ENCODE measurements at regions not wholly inside any gene's neighbourhood (a gene's known extent, or its start where the extent isn't known, plus 50 kb on each side); places are given as distances from the start of the nearest gene placed in this dataset.

- Histone ChIP-seq H4K20me1 (ENCODE audit: insufficient read depth, low read length) (no peaks in the 10 kb centered on the region), H2AFZ (ENCODE audit: low read length) (no peak overlapping the region), H3K9me3 (replicated peaks; ENCODE audit: insufficient read depth, low read length) (no peaks in the 10 kb centered on the region), H3K4me1 (ENCODE audit: low read length) (no peaks in the 10 kb centered on the region), H3K27me3 (replicated peaks; ENCODE audit: insufficient read depth, low read length) (no peaks in the 10 kb centered on the region), H3K4me3 (ENCODE audit: low read length) (no peak overlapping the region), H3F3A (ENCODE audit: insufficient read depth, low read length) (no peaks in the 10 kb centered on the region), H3K9me2 (replicated peaks; ENCODE audit: insufficient read depth, low read length) (no peaks in the 10 kb centered on the region), H3K27ac (ENCODE audit: low read length) (no peak overlapping the region), H3K36me3 (replicated peaks; ENCODE audit: insufficient read depth, low read length) (no peaks in the 10 kb centered on the region), H3K79me2 (ENCODE audit: low read length) (no peaks in the 10 kb centered on the region), H3K9ac (ENCODE audit: low read length) (no peak overlapping the region), H3K4me2 (ENCODE audit: low read depth, low read length) (no peak overlapping the region)
- TF ChIP-seq EZH2 (optimal IDR thresholded peaks at IDR 0.05; ENCODE audit: low read depth, low read length): no peak
- no peak for TF ChIP-seq EZH2phosphoT487 (IDR thresholded peaks at IDR 0.05; ENCODE audit: low read length)
- TF ChIP-seq, protein P1, sequence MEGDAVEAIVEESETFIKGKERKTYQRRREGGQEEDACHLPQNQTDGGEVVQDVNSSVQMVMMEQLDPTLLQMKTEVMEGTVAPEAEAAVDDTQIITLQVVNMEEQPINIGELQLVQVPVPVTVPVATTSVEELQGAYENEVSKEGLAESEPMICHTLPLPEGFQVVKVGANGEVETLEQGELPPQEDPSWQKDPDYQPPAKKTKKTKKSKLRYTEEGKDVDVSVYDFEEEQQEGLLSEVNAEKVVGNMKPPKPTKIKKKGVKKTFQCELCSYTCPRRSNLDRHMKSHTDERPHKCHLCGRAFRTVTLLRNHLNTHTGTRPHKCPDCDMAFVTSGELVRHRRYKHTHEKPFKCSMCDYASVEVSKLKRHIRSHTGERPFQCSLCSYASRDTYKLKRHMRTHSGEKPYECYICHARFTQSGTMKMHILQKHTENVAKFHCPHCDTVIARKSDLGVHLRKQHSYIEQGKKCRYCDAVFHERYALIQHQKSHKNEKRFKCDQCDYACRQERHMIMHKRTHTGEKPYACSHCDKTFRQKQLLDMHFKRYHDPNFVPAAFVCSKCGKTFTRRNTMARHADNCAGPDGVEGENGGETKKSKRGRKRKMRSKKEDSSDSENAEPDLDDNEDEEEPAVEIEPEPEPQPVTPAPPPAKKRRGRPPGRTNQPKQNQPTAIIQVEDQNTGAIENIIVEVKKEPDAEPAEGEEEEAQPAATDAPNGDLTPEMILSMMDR (IDR thresholded peaks at IDR 0.05; ENCODE audit: low read length): no peak
- no peak for DNase-seq
Observed at GRCh38 chr7:116310141-116310540, 99.8 kb downstream of the TES start.

DNA sequence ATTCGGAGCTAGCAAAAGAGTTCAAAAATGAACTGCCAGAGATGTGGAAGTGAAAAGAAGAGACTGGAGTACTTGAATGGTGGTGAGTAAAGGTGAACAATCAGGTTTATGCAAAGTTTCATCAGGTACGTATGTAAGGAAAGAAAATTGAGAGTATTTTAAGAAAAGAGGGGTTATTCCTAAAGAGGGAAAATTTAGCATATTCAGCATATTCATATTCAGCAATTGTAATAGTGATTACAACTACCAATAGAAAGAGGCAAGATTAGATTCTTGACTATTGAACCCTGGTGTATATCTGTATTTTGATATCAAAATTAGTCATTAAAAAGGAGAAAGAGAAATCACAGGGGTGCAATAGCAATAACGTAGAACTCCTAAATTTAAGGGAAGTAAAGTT, 100.9 kb downstream of the TES start:
- no peaks in the 10 kb centered on the region for H4K20me1 ChIP-seq (ENCODE audit: insufficient read depth, low read length)
- no peak overlapping the region for H3K4me3 ChIP-seq (ENCODE audit: low read length)
- no peaks in the 10 kb centered on the region for H3K4me1 ChIP-seq (ENCODE audit: low read length)
- no peak for DNase-seq
- TF ChIP-seq EZH2 (optimal IDR thresholded peaks at IDR 0.05; ENCODE audit: low read depth, low read length): no peak
- TF ChIP-seq, protein P1 (IDR thresholded peaks at IDR 0.05; ENCODE audit: low read length): no peak
- TF ChIP-seq EZH2phosphoT487 (IDR thresholded peaks at IDR 0.05; ENCODE audit: low read length): no peak
- no peaks in the 10 kb centered on the region for H3K9me3 ChIP-seq (replicated peaks; ENCODE audit: insufficient read depth, low read length)
- no peak overlapping the region for H2AFZ ChIP-seq (ENCODE audit: low read length)
- H3F3A ChIP-seq (ENCODE audit: insufficient read depth, low read length): no peaks in the 10 kb centered on the region
- H3K36me3 ChIP-seq (replicated peaks; ENCODE audit: insufficient read depth, low read length): no peaks in the 10 kb centered on the region
- no peaks in the 10 kb centered on the region for H3K9me2 ChIP-seq (replicated peaks; ENCODE audit: insufficient read depth, low read length)
- no peaks in the 10 kb centered on the region for H3K79me2 ChIP-seq (ENCODE audit: low read length)
- H3K9ac ChIP-seq (ENCODE audit: low read length): no peak overlapping the region
- no peaks in the 10 kb centered on the region for H3K27me3 ChIP-seq (replicated peaks; ENCODE audit: insufficient read depth, low read length)
- no peak overlapping the region for H3K27ac ChIP-seq (ENCODE audit: low read length)
- no peak overlapping the region for H3K4me2 ChIP-seq (ENCODE audit: low read depth, low read length)

DNA sequence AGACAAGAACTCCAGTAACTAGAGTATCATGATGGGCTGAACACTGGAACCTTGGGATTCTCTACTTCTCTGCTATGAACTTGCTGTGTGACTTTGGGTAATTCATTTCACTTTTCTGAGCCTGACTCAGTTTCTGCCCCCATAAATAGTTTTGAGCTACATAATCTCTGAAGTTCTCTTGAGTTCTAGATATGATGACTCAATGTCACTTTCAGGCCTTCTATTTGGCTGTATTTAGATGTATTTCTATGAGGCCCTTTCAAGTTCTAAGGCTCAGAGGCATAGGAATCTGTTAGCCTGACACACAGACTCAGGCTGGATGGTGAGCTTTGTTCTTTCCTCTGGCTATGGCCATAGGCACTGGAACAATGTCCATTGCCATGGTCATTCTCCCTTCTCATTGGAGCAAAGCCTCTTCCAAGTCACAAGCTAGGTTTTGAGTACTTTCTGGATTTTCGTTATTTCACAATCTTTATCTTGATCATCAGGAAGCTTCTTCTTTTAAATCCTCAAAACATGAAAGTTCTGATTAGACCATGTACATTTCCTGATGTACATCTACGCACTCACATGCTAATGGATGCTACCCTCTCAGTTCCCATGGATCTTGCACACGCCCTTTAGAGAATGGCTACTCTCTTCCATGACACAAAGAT, 101.6 kb downstream of the TES start:
- Histone ChIP-seq H3K9ac (ENCODE audit: low read length) (no peak overlapping the region), H3K27ac (ENCODE audit: low read length) (no peak overlapping the region), H3K4me1 (ENCODE audit: low read length) (no peaks in the 10 kb centered on the region), H3K27me3 (replicated peaks; ENCODE audit: insufficient read depth, low read length) (no peaks in the 10 kb centered on the region), H3F3A (ENCODE audit: insufficient read depth, low read length) (no peaks in the 10 kb centered on the region), H3K36me3 (replicated peaks; ENCODE audit: insufficient read depth, low read length) (no peaks in the 10 kb centered on the region), H2AFZ (ENCODE audit: low read length) (no peak overlapping the region), H3K4me2 (ENCODE audit: low read depth, low read length) (no peak overlapping the region), H3K9me2 (replicated peaks; ENCODE audit: insufficient read depth, low read length) (no peaks in the 10 kb centered on the region), H3K9me3 (replicated peaks; ENCODE audit: insufficient read depth, low read length) (no peaks in the 10 kb centered on the region), H3K4me3 (ENCODE audit: low read length) (no peak overlapping the region), H3K79me2 (ENCODE audit: low read length) (no peaks in the 10 kb centered on the region), H4K20me1 (ENCODE audit: insufficient read depth, low read length) (no peaks in the 10 kb centered on the region)
- no peak for DNase-seq
- TF ChIP-seq EZH2phosphoT487 (IDR thresholded peaks at IDR 0.05; ENCODE audit: low read length): no peak
- TF ChIP-seq EZH2 (optimal IDR thresholded peaks at IDR 0.05; ENCODE audit: low read depth, low read length): no peak
- TF ChIP-seq, protein P1 (IDR thresholded peaks at IDR 0.05; ENCODE audit: low read length): no peak
